GM12891 (cell line): ENCODE measurements at regions not wholly inside any gene's neighbourhood (a gene's known extent, or its start where the extent isn't known, plus 50 kb on each side); places are given as distances from the start of the nearest gene placed in this dataset.

Source experiments
- DNase-seq: peaks from one replicate; pipeline ENCODE4 v3.0.0; 2011; ENCODE audit warnings: low spot score; ENCODE audit not compliant: insufficient read length
- FAIRE-seq: peaks from 2 replicates; lab custom pipeline; 2011; peaks lifted over from hg19 to GRCh38; lab: Jason Lieb, UNC
- PAX5 ChIP-seq: IDR thresholded peaks from 2 replicates; pipeline ENCODE4 v1.6.1; 2011; ENCODE audit warnings: low read length, moderate library complexity, mild to moderate bottlenecking; ENCODE audit not compliant: insufficient read depth, severe bottlenecking
- POLR2A ChIP-seq: IDR thresholded peaks from 2 replicates; pipeline ENCODE4 v1.6.1; 2011; ENCODE audit warnings: low read depth, low read length, control low read depth
- POLR2AphosphoS5 ChIP-seq: IDR thresholded peaks from 2 replicates; pipeline ENCODE4 v1.6.1; 2011; ENCODE audit warnings: low read depth, low read length, control low read depth
- POU2F2 ChIP-seq: IDR thresholded peaks from 2 replicates; pipeline ENCODE4 v1.6.1; 2011; ENCODE audit warnings: low read depth, mild to moderate bottlenecking, control low read depth, low read length, moderate library complexity
- SPI1 ChIP-seq: IDR thresholded peaks from 2 replicates; pipeline ENCODE4 v1.6.1; 2011; ENCODE audit warnings: low read depth, low read length, control low read depth
- TAF1 ChIP-seq: IDR thresholded peaks from 2 replicates; pipeline ENCODE4 v1.6.1; 2011; ENCODE audit warnings: low read depth, low read length, control low read depth

- DNase-seq (no peak), FAIRE-seq (no peak)
- TF ChIP-seq SPI1 (no peak), POLR2A (no peak), TAF1 (no peak), POLR2AphosphoS5 (no peak), PAX5 (no peak), POU2F2 (no peak)
Observed at GRCh38 chr16:86889974-86890373, 311.6 kb downstream of the FOXL1 start.

GRCh38 chr16:86891121-86891520 lies 312.8 kb downstream of the FOXL1 start:
- TF ChIP-seq PAX5 (no peak), POLR2AphosphoS5 (no peak), TAF1 (no peak), POU2F2 (no peak), SPI1 (no peak)
- FAIRE-seq (no peak), DNase-seq (no peak)

GRCh38 chr16:86891631-86892030 lies 313.3 kb downstream of the FOXL1 start:
- TF ChIP-seq POLR2A (no peak), POU2F2 (no peak), PAX5 (no peak)
- FAIRE-seq = no peak
- DNase-seq = no peak

GRCh38 chr16:86892509-86892908 lies 314.2 kb downstream of the FOXL1 start:
- no peak for FAIRE-seq
- no peak for TF ChIP-seq POU2F2
- no peak for TF ChIP-seq POLR2AphosphoS5
- TF ChIP-seq POLR2A = no peak
- TF ChIP-seq PAX5 = no peak
- no peak for DNase-seq

- no peak for FAIRE-seq
- no peak for TF ChIP-seq SPI1
- TF ChIP-seq PAX5 = no peak
- no peak for TF ChIP-seq POLR2AphosphoS5
- no peak for TF ChIP-seq POU2F2
- no peak for DNase-seq
Observed at GRCh38 chr16:86893506-86893905, 315.2 kb downstream of the FOXL1 start.

- no peak for FAIRE-seq
- TF ChIP-seq PAX5 = no peak
- no peak for TF ChIP-seq POLR2AphosphoS5
- TF ChIP-seq POLR2A = no peak
- TF ChIP-seq SPI1 = no peak
- no peak for TF ChIP-seq TAF1
- no peak for TF ChIP-seq POU2F2
- no peak for DNase-seq
Observed at GRCh38 chr16:86894029-86894567, 315.7 kb downstream of the FOXL1 start.

GRCh38 chr16:86894925-86895324 lies 316.6 kb downstream of the FOXL1 start:
- no peak for FAIRE-seq
- no peak for DNase-seq
- no peak for TF ChIP-seq POU2F2
- TF ChIP-seq PAX5 = no peak
- no peak for TF ChIP-seq TAF1

- FAIRE-seq = no peak
- TF ChIP-seq POLR2A (no peak), POLR2AphosphoS5 (no peak), SPI1 (no peak), PAX5 (no peak), POU2F2 (no peak), TAF1 (no peak)
- DNase-seq = no peak
Observed at GRCh38 chr16:86895606-86896005, 317.3 kb downstream of the FOXL1 start.

GRCh38 chr16:86896976-86897375 lies 318.6 kb downstream of the FOXL1 start:
- DNase-seq (no peak), FAIRE-seq (no peak)
- no peak for TF ChIP-seq SPI1

- DNase-seq = no peak
- FAIRE-seq = no peak
- no peak for TF ChIP-seq SPI1
- TF ChIP-seq TAF1 = no peak
- no peak for TF ChIP-seq POLR2AphosphoS5
- TF ChIP-seq POU2F2 = no peak
- TF ChIP-seq POLR2A = no peak
- no peak for TF ChIP-seq PAX5
Observed at GRCh38 chr16:86897486-86897885, 319.1 kb downstream of the FOXL1 start.

GRCh38 chr16:86898386-86898785 lies 320.0 kb downstream of the FOXL1 start:
- DNase-seq = no peak
- TF ChIP-seq PAX5 = no peak
- no peak for TF ChIP-seq TAF1
- TF ChIP-seq POLR2A = no peak
- no peak for TF ChIP-seq SPI1
- TF ChIP-seq POLR2AphosphoS5 = no peak
- TF ChIP-seq POU2F2 = no peak
- FAIRE-seq = no peak

GRCh38 chr16:86899151-86899550 lies 320.8 kb downstream of the FOXL1 start:
- TF ChIP-seq POU2F2 = no peak
- TF ChIP-seq POLR2AphosphoS5 = no peak
- no peak for TF ChIP-seq POLR2A
- TF ChIP-seq TAF1 = no peak
- no peak for TF ChIP-seq SPI1
- TF ChIP-seq PAX5 = no peak
- no peak for DNase-seq
- no peak for FAIRE-seq
